ENCODE measurements at regions not wholly inside any gene's neighbourhood (a gene's known extent, or its start where the extent isn't known, plus 50 kb on each side); places are given as distances from the start of the nearest gene placed in this dataset.

GRCh38 chr2:187936228-187936627 lies 355.4 kb upstream of the GULP1 start:
- TF ChIP-seq JUNB (IDR thresholded peaks at IDR 0.05; ENCODE audit: unreplicated experiment) (no peak), CTCF (conservative IDR thresholded peaks at IDR 0.05; ENCODE audit: low read depth in 2 of 2) (no peak), POLR2AphosphoS5 (IDR thresholded peaks at IDR 0.05; ENCODE audit: low read depth) (no peak), EZH2 (IDR thresholded peaks at IDR 0.05; ENCODE audit: low read depth, unreplicated experiment) (no peak), EZH2phosphoT487 (IDR thresholded peaks at IDR 0.05; ENCODE audit: unreplicated experiment) (no peak), ZNF114 (CRISPR knock-in tag; IDR thresholded peaks at IDR 0.05) (no peak), ETS1 (IDR thresholded peaks at IDR 0.05) (no peak), NANOG (IDR thresholded peaks at IDR 0.05; ENCODE audit: borderline replicate concordance) (no peak), CREB1 (CRISPR knock-in tag; IDR thresholded peaks at IDR 0.05; ENCODE audit: low read depth) (no peak)
